Activated CD8-positive, alpha-beta T cell treated with anti-CD3 and anti-CD28 coated beads for 36 hours (primary cell): ENCODE measurements at regions not wholly inside any gene's neighbourhood (a gene's known extent, or its start where the extent isn't known, plus 50 kb on each side); places are given as distances from the start of the nearest gene placed in this dataset.

Source experiments
- ATAC-seq: fragments of 200-7000 bp; cut with Tn5 transposase; one replicate; pipeline ENCODE4 v1.10.0; 2021; ENCODE audit warnings: mild to moderate bottlenecking, moderate library complexity
- CTCF ChIA-PET: fragments of 350-600 bp; sonication (Branson Sonifier 250); formaldehyde crosslinking; loops from one replicate; lab custom pipeline; 2021; ENCODE audit warnings: antibody characterized with exemption; lab: Charles Lee
- POLR2A ChIA-PET: fragments of 350-600 bp; sonication (Branson Sonifier 250); formaldehyde crosslinking; loops from one replicate; lab custom pipeline; 2021; ENCODE audit warnings: antibody characterized with exemption; lab: Charles Lee
- DNase-seq: peaks from one replicate; pipeline ENCODE4 v3.0.0-alpha.2; 2020
- H3K27ac Mint-ChIP-seq: one replicate; pipeline ENCODE4 v1.8.0; 2021; ENCODE audit warnings: mild to moderate bottlenecking, mixed read lengths
- H3K27me3 Mint-ChIP-seq: one replicate; pipeline ENCODE4 v1.8.0; 2021; ENCODE audit warnings: mixed read lengths
- H3K36me3 Mint-ChIP-seq: one replicate; pipeline ENCODE4 v1.8.0; 2021; ENCODE audit warnings: low read depth, mixed read lengths
- H3K4me1 Mint-ChIP-seq: one replicate; pipeline ENCODE4 v1.8.0; 2021; ENCODE audit warnings: low read depth, mixed read lengths
- H3K4me3 Mint-ChIP-seq: one replicate; pipeline ENCODE4 v1.8.0; 2021; ENCODE audit warnings: mild to moderate bottlenecking, moderate library complexity, mixed read lengths
- H3K9me3 Mint-ChIP-seq: one replicate; pipeline ENCODE4 v1.8.0; 2021; ENCODE audit warnings: mixed read lengths
- intact Hi-C: fragments of 100-400 bp; cut with micrococcal nuclease; formaldehyde crosslinking; loops from one replicate; pipeline ENCODE4 v1.10.0; 2022
- TF ChIP-seq, protein P1 (sequence below): fragments of 200-600 bp; IDR thresholded peaks from one replicate; pipeline ENCODE4 v1.8.0; 2022; ENCODE audit warnings: antibody characterized with exemption, mild to moderate bottlenecking

DNA sequence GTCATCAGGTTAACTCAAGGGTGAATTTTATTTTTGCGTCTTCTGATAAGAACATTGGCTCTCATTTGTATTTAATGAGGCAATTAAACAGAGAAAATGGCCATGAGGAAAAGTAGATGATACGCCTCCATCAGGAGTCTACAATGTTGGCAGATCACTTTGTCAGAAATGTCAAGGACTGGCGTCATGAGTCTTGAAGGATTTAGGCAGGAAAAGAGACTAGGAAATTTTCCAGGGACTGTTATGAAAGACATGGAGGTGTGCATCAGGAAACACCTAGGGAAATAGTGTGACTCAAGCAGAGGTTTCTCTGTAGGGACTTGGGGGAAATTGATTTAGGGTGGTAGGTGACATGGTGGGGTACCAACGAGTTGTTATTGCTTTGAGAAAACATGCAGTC lies 53.4 kb upstream of the SLC35B4 start:
- Mint-ChIP-seq H3K4me1 (no peaks in the 10 kb centered on the region), H3K27ac (no peak overlapping the region), H3K27me3 (peaks cover 23% of the 10 kb centered on the region), H3K4me3 (no peak overlapping the region), H3K9me3 (no peaks in the 10 kb centered on the region), H3K36me3 (no peaks in the 10 kb centered on the region)
- POLR2A ChIA-PET: no interaction called here
- DNase-seq (no peak), ATAC-seq (no peak)
- intact Hi-C loops: no loop called here
- CTCF ChIA-PET: no interaction called here
- TF ChIP-seq, protein P1, sequence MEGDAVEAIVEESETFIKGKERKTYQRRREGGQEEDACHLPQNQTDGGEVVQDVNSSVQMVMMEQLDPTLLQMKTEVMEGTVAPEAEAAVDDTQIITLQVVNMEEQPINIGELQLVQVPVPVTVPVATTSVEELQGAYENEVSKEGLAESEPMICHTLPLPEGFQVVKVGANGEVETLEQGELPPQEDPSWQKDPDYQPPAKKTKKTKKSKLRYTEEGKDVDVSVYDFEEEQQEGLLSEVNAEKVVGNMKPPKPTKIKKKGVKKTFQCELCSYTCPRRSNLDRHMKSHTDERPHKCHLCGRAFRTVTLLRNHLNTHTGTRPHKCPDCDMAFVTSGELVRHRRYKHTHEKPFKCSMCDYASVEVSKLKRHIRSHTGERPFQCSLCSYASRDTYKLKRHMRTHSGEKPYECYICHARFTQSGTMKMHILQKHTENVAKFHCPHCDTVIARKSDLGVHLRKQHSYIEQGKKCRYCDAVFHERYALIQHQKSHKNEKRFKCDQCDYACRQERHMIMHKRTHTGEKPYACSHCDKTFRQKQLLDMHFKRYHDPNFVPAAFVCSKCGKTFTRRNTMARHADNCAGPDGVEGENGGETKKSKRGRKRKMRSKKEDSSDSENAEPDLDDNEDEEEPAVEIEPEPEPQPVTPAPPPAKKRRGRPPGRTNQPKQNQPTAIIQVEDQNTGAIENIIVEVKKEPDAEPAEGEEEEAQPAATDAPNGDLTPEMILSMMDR: no peak

DNA sequence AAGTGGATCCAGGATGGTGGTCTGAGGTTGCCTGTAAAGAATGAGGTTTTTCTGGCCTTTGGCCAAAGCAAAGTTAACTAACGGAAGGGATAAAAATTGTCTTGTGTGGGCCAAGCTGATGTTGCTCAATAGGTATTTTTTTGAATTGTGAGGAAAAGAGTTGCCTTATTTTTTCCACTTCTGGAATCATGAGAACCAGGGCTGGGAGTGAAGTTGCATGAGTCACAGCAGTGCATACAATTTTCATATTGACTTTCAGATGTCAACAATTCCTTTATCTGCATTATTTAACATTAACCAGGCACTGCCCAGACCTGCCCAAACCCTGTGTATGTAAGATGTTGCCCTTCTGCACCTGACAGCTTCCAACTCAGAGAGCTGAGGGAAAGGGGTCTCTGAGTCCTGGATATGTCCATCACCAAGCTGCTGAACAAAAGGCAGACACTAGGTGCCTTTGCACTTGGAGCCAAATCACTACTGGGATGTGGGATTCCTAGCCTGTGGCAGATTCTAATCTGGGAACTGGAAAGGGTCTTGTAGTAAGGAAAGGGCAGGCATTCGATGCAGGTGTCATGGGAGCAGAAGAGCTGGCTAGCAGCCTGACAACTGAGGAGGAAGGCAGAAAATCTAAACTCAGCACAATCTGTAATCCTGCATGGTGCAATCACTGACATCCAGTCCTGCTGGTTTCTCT lies 52.3 kb upstream of the SLC35B4 start:
- H3K4me1 Mint-ChIP-seq: no peaks in the 10 kb centered on the region
- H3K36me3 Mint-ChIP-seq: no peaks in the 10 kb centered on the region
- no peak overlapping the region for H3K4me3 Mint-ChIP-seq
- no peaks in the 10 kb centered on the region for H3K9me3 Mint-ChIP-seq
- DNase-seq (no peak), ATAC-seq (no peak)
- H3K27ac Mint-ChIP-seq: no peak overlapping the region
- ChIA-PET POLR2A (no interaction called here), CTCF (interaction anchor here (1.7 kb wide), 1 partner anchor 11 kb away, joined by 6 read pairs; no protein-coding TSS in a partner anchor)
- peaks cover 23% of the 10 kb centered on the region for H3K27me3 Mint-ChIP-seq
- intact Hi-C loops: no loop called here
- TF ChIP-seq, protein P1: no peak

DNA sequence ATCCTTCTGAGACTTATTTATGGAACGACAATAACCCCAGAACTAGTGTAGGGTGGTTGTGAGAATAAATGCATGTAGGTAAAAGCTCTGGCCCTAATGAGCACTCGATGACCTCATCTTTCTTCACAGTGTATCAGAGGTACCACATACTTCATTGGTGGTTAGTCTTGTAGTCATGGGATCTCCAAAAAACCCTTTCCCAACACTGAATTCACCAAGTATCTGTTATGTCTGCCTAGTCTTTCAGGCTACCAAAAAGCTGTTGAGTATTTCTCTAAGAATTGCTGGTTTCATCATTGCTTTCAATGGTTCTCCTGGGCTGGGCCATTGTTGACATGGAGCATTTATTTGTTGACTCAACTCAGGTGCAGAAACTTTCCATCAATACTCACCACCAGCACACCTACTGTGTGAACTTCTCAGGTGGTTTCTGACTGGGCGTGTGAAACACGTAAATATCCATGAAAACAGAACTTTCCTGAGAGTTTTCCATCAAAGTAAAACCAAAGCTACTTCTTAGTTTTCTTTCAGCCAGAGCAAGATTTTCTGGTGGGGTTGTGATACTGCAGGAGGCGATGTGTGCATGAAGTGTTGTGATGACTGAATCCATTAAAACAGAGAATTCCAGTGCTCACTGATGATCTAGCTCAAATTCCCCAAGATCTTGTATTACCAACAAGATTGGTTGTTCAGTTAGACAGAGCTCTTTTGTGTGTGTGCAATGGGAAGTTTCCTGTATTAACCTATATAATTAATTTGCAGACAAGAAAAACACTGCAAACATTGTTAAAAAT lies 51.4 kb upstream of the SLC35B4 start:
- H3K4me3 Mint-ChIP-seq: no peak overlapping the region
- DNase-seq: no peak
- ChIA-PET CTCF (interaction anchor here (0.9 to 1.7 kb wide), 2 partner anchors 11 to 12 kb away, joined by 3 to 6 read pairs; no protein-coding TSS in a partner anchor), POLR2A (interaction anchor here (0.6 kb wide), 1 partner anchor 445 kb away, joined by 4 read pairs; no protein-coding TSS in a partner anchor)
- H3K27ac Mint-ChIP-seq: no peak overlapping the region
- H3K9me3 Mint-ChIP-seq: no peaks in the 10 kb centered on the region
- peaks cover 21% of the 10 kb centered on the region for H3K27me3 Mint-ChIP-seq
- ATAC-seq: no peak
- intact Hi-C loops: no loop called here
- no peaks in the 10 kb centered on the region for H3K4me1 Mint-ChIP-seq
- no peaks in the 10 kb centered on the region for H3K36me3 Mint-ChIP-seq
- TF ChIP-seq, protein P1: no peak
